ENCODE measurements at regions not wholly inside any gene's neighbourhood (a gene's known extent, or its start where the extent isn't known, plus 50 kb on each side); places are given as distances from the start of the nearest gene placed in this dataset.

GRCh38 chr20:40049854-40050253, 639.2 kb downstream of the MAFB start:
- Histone ChIP-seq H3K4me3 (ENCODE audit: low read length) (no peak overlapping the region), H3K36me3 (ENCODE audit: insufficient read depth, low read length) (no peaks in the 10 kb centered on the region), H3K27me3 (ENCODE audit: control insufficient read depth in 1 of 2, insufficient read depth in 2 of 2, low read length in 2 of 2) (no peaks in the 10 kb centered on the region), H3K4me1 (ENCODE audit: insufficient read depth, low read length) (no peaks in the 10 kb centered on the region), H3K27ac (ENCODE audit: low read depth in 1 of 2, low read length in 2 of 2) (no peak overlapping the region), H3K9me3 (ENCODE audit: control insufficient read depth in 1 of 2, insufficient read depth in 1 of 2, low read length in 2 of 2) (no peaks in the 10 kb centered on the region)
- Mint-ChIP-seq H3K27ac (no peak overlapping the region), H3K27me3 (peaks cover 9% of the 10 kb centered on the region), H3K4me3 (no peak overlapping the region), H3K9me3 (no peaks in the 10 kb centered on the region), H3K36me3 (ENCODE audit: low read depth) (no peaks in the 10 kb centered on the region), H3K4me1 (ENCODE audit: low read depth) (no peaks in the 10 kb centered on the region)
- CTCF ChIA-PET, result no interaction called here
- intact Hi-C loops (cut with DNase I, micrococcal nuclease), result no loop called here
- POLR2A ChIA-PET, result no interaction called here
- no peak for TF ChIP-seq CTCF (IDR thresholded peaks at IDR 0.05)
- DNase-seq (no peak), ATAC-seq (ENCODE audit: poor library complexity) (no peak)

- no peak for DNase-seq
- H3K9me3 Mint-ChIP-seq, result no peaks in the 10 kb centered on the region
- no peaks in the 10 kb centered on the region for H3K4me1 Mint-ChIP-seq (ENCODE audit: low read depth)
- intact Hi-C loops (cut with DNase I, micrococcal nuclease), result no loop called here
- no peaks in the 10 kb centered on the region for H3K27me3 ChIP-seq (ENCODE audit: control insufficient read depth in 1 of 2, insufficient read depth in 2 of 2, low read length in 2 of 2)
- no peak overlapping the region for H3K27ac Mint-ChIP-seq
- H3K4me3 ChIP-seq (ENCODE audit: low read length), result no peak overlapping the region
- POLR2A ChIA-PET, result no interaction called here
- no peaks in the 10 kb centered on the region for H3K9me3 ChIP-seq (ENCODE audit: control insufficient read depth in 1 of 2, insufficient read depth in 1 of 2, low read length in 2 of 2)
- H3K4me3 Mint-ChIP-seq, result no peak overlapping the region
- CTCF ChIA-PET, result no interaction called here
- TF ChIP-seq CTCF (IDR thresholded peaks at IDR 0.05), result no peak
- no peak overlapping the region for H3K27ac ChIP-seq (ENCODE audit: low read depth in 1 of 2, low read length in 2 of 2)
- H3K4me1 ChIP-seq (ENCODE audit: insufficient read depth, low read length), result no peaks in the 10 kb centered on the region
- H3K36me3 ChIP-seq (ENCODE audit: insufficient read depth, low read length), result no peaks in the 10 kb centered on the region
- no peaks in the 10 kb centered on the region for H3K36me3 Mint-ChIP-seq (ENCODE audit: low read depth)
- H3K27me3 Mint-ChIP-seq, result peaks cover 3% of the 10 kb centered on the region
- no peak for ATAC-seq (ENCODE audit: poor library complexity)
Measured at GRCh38 chr20:40046703-40047102, 642.3 kb downstream of the MAFB start.

- Mint-ChIP-seq H3K27me3 (peaks cover 6% of the 10 kb centered on the region), H3K27ac (no peak overlapping the region), H3K36me3 (ENCODE audit: low read depth) (no peaks in the 10 kb centered on the region), H3K4me1 (ENCODE audit: low read depth) (no peaks in the 10 kb centered on the region), H3K4me3 (no peak overlapping the region), H3K9me3 (no peaks in the 10 kb centered on the region)
- Histone ChIP-seq H3K9me3 (ENCODE audit: control insufficient read depth in 1 of 2, insufficient read depth in 1 of 2, low read length in 2 of 2) (no peaks in the 10 kb centered on the region), H3K4me1 (ENCODE audit: insufficient read depth, low read length) (no peaks in the 10 kb centered on the region), H3K4me3 (ENCODE audit: low read length) (no peak overlapping the region), H3K27ac (ENCODE audit: low read depth in 1 of 2, low read length in 2 of 2) (no peak overlapping the region), H3K27me3 (ENCODE audit: control insufficient read depth in 1 of 2, insufficient read depth in 2 of 2, low read length in 2 of 2) (no peaks in the 10 kb centered on the region), H3K36me3 (ENCODE audit: insufficient read depth, low read length) (no peaks in the 10 kb centered on the region)
- CTCF ChIA-PET, result interaction anchor here (1.4 kb wide), 1 partner anchor 11 kb away, joined by 3 read pairs; no protein-coding TSS in a partner anchor
- no peak for ATAC-seq (ENCODE audit: poor library complexity)
- POLR2A ChIA-PET, result no interaction called here
- no peak for DNase-seq
- intact Hi-C loops (cut with DNase I, micrococcal nuclease), result no loop called here
- no peak for TF ChIP-seq CTCF (IDR thresholded peaks at IDR 0.05)
Measured at GRCh38 chr20:40037511-40037910, 651.5 kb downstream of the MAFB start.
